ENCODE measurements at regions not wholly inside any gene's neighbourhood (a gene's known extent, or its start where the extent isn't known, plus 50 kb on each side); places are given as distances from the start of the nearest gene placed in this dataset.

GRCh38 chr12:102542816-102543440, 62.6 kb upstream of the IGF1 start (continued):
- no peak for TF ChIP-seq ZNF518A (tag by site-specific recombination; conservative IDR thresholded peaks at IDR 0.05; ENCODE audit: low read depth)

- ChIA-PET POLR2A (interaction anchor here (0.7 kb wide), 1 partner anchor 8 kb away, joined by 3 read pairs; no protein-coding TSS in a partner anchor), CTCF (interaction anchor here (0.5 to 1.2 kb wide), 4 partner anchors 9 to 118 kb away, joined by 3 to 5 read pairs (median 4); no protein-coding TSS in a partner anchor)
- Histone ChIP-seq H3K4me3 (ENCODE audit: low read depth, low read length) (no peak overlapping the region), H3K9me3 (ENCODE audit: control insufficient read depth, insufficient read depth, low read depth, low read length) (no peaks in the 10 kb centered on the region), H3K4me1 (ENCODE audit: control insufficient read depth, insufficient read depth, low read length) (no peaks in the 10 kb centered on the region), H3K36me3 (ENCODE audit: control insufficient read depth in 2 of 2, insufficient read depth in 1 of 2, low read length in 2 of 2) (no peaks in the 10 kb centered on the region), H3K27ac (ENCODE audit: extremely low read depth, low read depth, low read length) (no peak overlapping the region)
- no peak for TF ChIP-seq ZNF600 (tag by site-specific recombination; IDR thresholded peaks at IDR 0.05)
- no peak for TF ChIP-seq BCL11A (tag by site-specific recombination; IDR thresholded peaks at IDR 0.05; ENCODE audit: low read depth)
- no peak for TF ChIP-seq OVOL3 (tag by site-specific recombination; IDR thresholded peaks at IDR 0.05)
- TF ChIP-seq ZFP37 (tag by site-specific recombination; IDR thresholded peaks at IDR 0.05) = no peak
- no peak for TF ChIP-seq ZNF292 (tag by site-specific recombination; IDR thresholded peaks at IDR 0.05; ENCODE audit: borderline replicate concordance, low read depth)
- no peak for TF ChIP-seq SCRT1 (tag by site-specific recombination; IDR thresholded peaks at IDR 0.05; ENCODE audit: borderline replicate concordance)
- TF ChIP-seq ZNF169 (tag by site-specific recombination; IDR thresholded peaks at IDR 0.05) = no peak
- no peak for TF ChIP-seq ZBTB21 (tag by site-specific recombination; IDR thresholded peaks at IDR 0.05)
- no peak for TF ChIP-seq ZNF843 (tag by site-specific recombination; IDR thresholded peaks at IDR 0.05)
Observed at GRCh38 chr12:102540815-102541385, 60.5 kb upstream of the IGF1 start.

GRCh38 chr12:102539651-102540553, 59.5 kb upstream of the IGF1 start:
- H3K36me3 ChIP-seq (ENCODE audit: control insufficient read depth in 2 of 2, insufficient read depth in 1 of 2, low read length in 2 of 2) = no peaks in the 10 kb centered on the region
- no peak overlapping the region for H3K4me3 ChIP-seq (ENCODE audit: low read depth, low read length)
- TF ChIP-seq REPIN1 (tag by site-specific recombination; IDR thresholded peaks at IDR 0.05; ENCODE audit: low read depth) (no peak), ZNF211 (tag by site-specific recombination; IDR thresholded peaks at IDR 0.05; ENCODE audit: low read depth) (no peak), INSM2 (tag by site-specific recombination; IDR thresholded peaks at IDR 0.05) (no peak), ZNF23 (tag by site-specific recombination; IDR thresholded peaks at IDR 0.05; ENCODE audit: borderline replicate concordance) (no peak), ZNF175 (tag by site-specific recombination; IDR thresholded peaks at IDR 0.05) (no peak), KLF1 (tag by site-specific recombination; IDR thresholded peaks at IDR 0.05) (no peak), ZNF391 (tag by site-specific recombination; IDR thresholded peaks at IDR 0.05; ENCODE audit: borderline replicate concordance, low read depth) (no peak), IKZF3 (tag by site-specific recombination; IDR thresholded peaks at IDR 0.05) (no peak), ZFHX2 (tag by site-specific recombination; conservative IDR thresholded peaks at IDR 0.05) (no peak), ZNF560 (tag by site-specific recombination; IDR thresholded peaks at IDR 0.05; ENCODE audit: borderline replicate concordance) (no peak), ZNF76 (tag by site-specific recombination; IDR thresholded peaks at IDR 0.05; ENCODE audit: borderline replicate concordance, low read depth) (no peak)
- H3K4me1 ChIP-seq (ENCODE audit: control insufficient read depth, insufficient read depth, low read length) = no peaks in the 10 kb centered on the region
- POLR2A ChIA-PET = interaction anchor here (0.7 kb wide), 1 partner anchor 9 kb away, joined by 3 read pairs; no protein-coding TSS in a partner anchor
- H3K27ac ChIP-seq (ENCODE audit: extremely low read depth, low read depth, low read length) = no peak overlapping the region
- CTCF ChIA-PET = interaction anchor here (0.5 to 1.2 kb wide), 4 partner anchors 8 to 119 kb away, joined by 3 to 5 read pairs (median 4); no protein-coding TSS in a partner anchor
- no peaks in the 10 kb centered on the region for H3K9me3 ChIP-seq (ENCODE audit: control insufficient read depth, insufficient read depth, low read depth, low read length)
